H9 (cell line): ENCODE measurements at regions not wholly inside any gene's neighbourhood (a gene's known extent, or its start where the extent isn't known, plus 50 kb on each side); places are given as distances from the start of the nearest gene placed in this dataset.
A peak's percentile ranks its signal among the peaks of the same experiment; 100 is the strongest.

Source experiments
- DNase-seq: peaks from one replicate; pipeline ENCODE4 v3.0.0-alpha.2; 2017
- H2AFZ ChIP-seq: one replicate; pipeline ENCODE4 v1.6.1; 2013; ENCODE audit warnings: mild to moderate bottlenecking, low read length, control low read depth, moderate library complexity
- H2AK5ac ChIP-seq: 2 replicates; pipeline ENCODE4 v1.6.1; 2013; ENCODE audit warnings: low read length, control low read depth, mixed read lengths; ENCODE audit not compliant: insufficient read length
- H2BK120ac ChIP-seq: one replicate; pipeline ENCODE4 v1.6.1; 2013; ENCODE audit warnings: low read depth, mild to moderate bottlenecking, low read length, control low read depth, inconsistent platforms; ENCODE audit not compliant: poor library complexity, severe bottlenecking
- H2BK12ac ChIP-seq: 2 replicates; pipeline ENCODE4 v1.6.1; 2013; ENCODE audit warnings: low read length, control low read depth, mixed read lengths, low read depth; ENCODE audit not compliant: insufficient read length
- H2BK15ac ChIP-seq: 2 replicates; pipeline ENCODE4 v1.6.1; 2013; ENCODE audit warnings: low read depth, low read length, control low read depth
- H2BK20ac ChIP-seq: one replicate; pipeline ENCODE4 v1.6.1; 2013; ENCODE audit warnings: low read depth, mild to moderate bottlenecking, low read length, control low read depth, inconsistent platforms; ENCODE audit not compliant: poor library complexity, severe bottlenecking
- H2BK5ac ChIP-seq: 2 replicates; pipeline ENCODE4 v1.6.1; 2013; ENCODE audit warnings: low read length, control low read depth, mixed read lengths; ENCODE audit not compliant: insufficient read length
- H3K14ac ChIP-seq: 2 replicates; pipeline ENCODE4 v1.6.1; 2013; ENCODE audit warnings: low read length, control low read depth; ENCODE audit not compliant: insufficient read depth
- H3K18ac ChIP-seq: 2 replicates; pipeline ENCODE4 v1.6.1; 2013; ENCODE audit warnings: low read depth, mild to moderate bottlenecking, mixed read lengths, low read length, control low read depth; ENCODE audit not compliant: insufficient read length
- H3K23ac ChIP-seq: 2 replicates; pipeline ENCODE4 v1.6.1; 2013; ENCODE audit warnings: low read length, control low read depth, mixed read lengths, low read depth; ENCODE audit not compliant: insufficient read length
- H3K23me2 ChIP-seq: 2 replicates; pipeline ENCODE4 v1.6.1; 2013; ENCODE audit warnings: low read depth, mild to moderate bottlenecking, mixed read lengths, low read length, control low read depth; ENCODE audit not compliant: insufficient read length, poor library complexity, severe bottlenecking
- H3K27ac ChIP-seq: 2 replicates; pipeline ENCODE4 v1.5.1; 2013; ENCODE audit warnings: low read length, control low read depth, mixed read lengths, low read depth; ENCODE audit not compliant: insufficient read length
- H3K27me3 ChIP-seq: 2 replicates; pipeline ENCODE4 v1.6.1; 2013; ENCODE audit warnings: low read length, control low read depth, inconsistent platforms; ENCODE audit not compliant: insufficient read depth
- H3K4ac ChIP-seq: 2 replicates; pipeline ENCODE4 v1.6.1; 2013; ENCODE audit warnings: low read depth, mild to moderate bottlenecking, control low read depth, inconsistent platforms, low read length, moderate library complexity
- H3K4me1 ChIP-seq: 2 replicates; pipeline ENCODE4 v1.6.1; 2013; ENCODE audit warnings: low read length, control low read depth, inconsistent platforms; ENCODE audit not compliant: insufficient read depth
- H3K4me2 ChIP-seq: 2 replicates; pipeline ENCODE4 v1.6.1; 2013; ENCODE audit warnings: low read length, control low read depth, mixed read lengths; ENCODE audit not compliant: insufficient read length, insufficient read depth
- H3K56ac ChIP-seq: 2 replicates; pipeline ENCODE4 v1.6.1; 2013; ENCODE audit warnings: low read depth, mild to moderate bottlenecking, mixed read lengths, low read length, control low read depth; ENCODE audit not compliant: insufficient read length
- H3K79me1 ChIP-seq: 2 replicates; pipeline ENCODE4 v1.6.1; 2013; ENCODE audit warnings: low read depth, mild to moderate bottlenecking, moderate library complexity, low read length, control low read depth, inconsistent platforms; ENCODE audit not compliant: insufficient read depth, poor library complexity, severe bottlenecking
- H3K79me2 ChIP-seq: 2 replicates; pipeline ENCODE4 v1.6.1; 2013; ENCODE audit warnings: low read length, control low read depth, inconsistent platforms; ENCODE audit not compliant: insufficient read depth
- H3K9ac ChIP-seq: 2 replicates; pipeline ENCODE4 v1.6.1; 2013; ENCODE audit warnings: low read length, control low read depth, mixed read lengths; ENCODE audit not compliant: insufficient read length; ENCODE audit errors: extremely low read depth
- H3K9me3 ChIP-seq: one replicate; pipeline ENCODE4 v1.6.1; 2013; ENCODE audit warnings: low read depth, low read length, inconsistent platforms; ENCODE audit not compliant: control insufficient read depth
- H3T11ph ChIP-seq: one replicate; pipeline ENCODE4 v1.6.1; 2013; ENCODE audit warnings: mild to moderate bottlenecking, low read length, control low read depth, inconsistent platforms
- H4K20me1 ChIP-seq: one replicate; pipeline ENCODE4 v1.6.1; 2013; ENCODE audit not compliant: control insufficient read depth, insufficient read length, insufficient read depth
- H4K5ac ChIP-seq: 2 replicates; pipeline ENCODE4 v1.6.1; 2013; ENCODE audit warnings: low read depth, mild to moderate bottlenecking, mixed read lengths, low read length, control low read depth; ENCODE audit not compliant: insufficient read length
- H4K8ac ChIP-seq: replicated peaks from 2 replicates; pipeline ENCODE4 v1.6.1; 2013; ENCODE audit warnings: low read length, control low read depth, mixed read lengths, low read depth; ENCODE audit not compliant: insufficient read length
- H4K91ac ChIP-seq: 2 replicates; pipeline ENCODE4 v1.6.1; 2013; ENCODE audit warnings: low read depth, mild to moderate bottlenecking, moderate library complexity, mixed read lengths, low read length, control low read depth; ENCODE audit not compliant: insufficient read length
- H3K27ac Mint-ChIP-seq, 3 experiments: 2 replicates in 2 of 3; 3 replicates in 1 of 3; pipeline ENCODE4 v1.8.0; 2020 to 2021; ENCODE audit warnings: mixed read lengths in 3 of 3, mild to moderate bottlenecking in 1 of 3, moderate library complexity in 1 of 3
- H3K27me3 Mint-ChIP-seq: 2 replicates; pipeline ENCODE4 v1.8.0; 2021; ENCODE audit warnings: low read depth, mild to moderate bottlenecking, moderate library complexity, mixed read lengths
- H3K36me3 Mint-ChIP-seq, 3 experiments: 2 replicates in 2 of 3; 3 replicates in 1 of 3; pipeline ENCODE4 v1.8.0; 2020 to 2021; ENCODE audit warnings: low read depth in 3 of 3, mixed read lengths in 3 of 3; ENCODE audit not compliant: insufficient read depth in 1 of 3
- H3K4me1 Mint-ChIP-seq, 2 experiments: 2 replicates each; pipeline ENCODE4 v1.8.0; 2020; ENCODE audit warnings: mixed read lengths in 2 of 2
- H3K4me3 Mint-ChIP-seq, 2 experiments: 2 replicates in 1 of 2; 3 replicates in 1 of 2; pipeline ENCODE4 v1.8.0; 2020 to 2021; ENCODE audit warnings: mild to moderate bottlenecking in 2 of 2, mixed read lengths in 2 of 2, moderate library complexity in 1 of 2
- H3K9me3 Mint-ChIP-seq, 2 experiments: 2 replicates in 1 of 2; 3 replicates in 1 of 2; pipeline ENCODE4 v1.8.0; 2020; ENCODE audit warnings: mild to moderate bottlenecking in 2 of 2, mixed read lengths in 2 of 2, moderate library complexity in 1 of 2
- WGBS: extraction: QIAGEN DNeasy Blood & Tissue Kit; methylation state at CpG from one replicate; pipeline ENCODE4 v1.1.7; 2013; ENCODE audit warnings: missing lambda C conversion rate, low lambda C conversion rate, mixed read lengths; ENCODE audit not compliant: insufficient read length; ENCODE audit errors: extremely low coverage; 5-methylcytosine and 5-hydroxymethylcytosine counted together
- TF ChIP-seq, protein P1 (sequence below): fragments of 200-600 bp; sonication (generic); conservative IDR thresholded peaks from 3 replicates; pipeline ENCODE4 v1.8.0; 2021; ENCODE audit warnings: antibody characterized with exemption, mild to moderate bottlenecking

DNA sequence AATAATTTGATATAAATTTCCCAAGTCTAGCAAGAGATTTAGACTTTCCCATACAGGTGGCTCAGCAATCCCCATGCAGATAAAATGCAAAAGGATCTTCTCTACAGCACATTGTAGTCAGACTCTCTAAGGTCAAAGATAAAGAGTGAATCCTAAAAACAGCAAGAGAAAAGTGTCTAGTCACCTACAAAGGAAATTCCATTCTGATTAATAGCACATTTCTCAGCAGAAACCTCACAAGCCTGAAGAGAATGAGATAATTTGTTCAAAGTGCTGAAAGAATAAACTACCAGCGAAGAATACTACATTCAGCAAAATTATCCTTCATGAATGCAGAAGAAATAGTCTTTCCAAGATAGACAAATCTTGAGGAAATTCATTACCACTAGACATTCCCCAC, 493.3 kb downstream of the PRELID2 start:
- no peaks in the 10 kb centered on the region; a peak in 1 of 7 replicates for H3K36me3 Mint-ChIP-seq
- TF ChIP-seq, protein P1, sequence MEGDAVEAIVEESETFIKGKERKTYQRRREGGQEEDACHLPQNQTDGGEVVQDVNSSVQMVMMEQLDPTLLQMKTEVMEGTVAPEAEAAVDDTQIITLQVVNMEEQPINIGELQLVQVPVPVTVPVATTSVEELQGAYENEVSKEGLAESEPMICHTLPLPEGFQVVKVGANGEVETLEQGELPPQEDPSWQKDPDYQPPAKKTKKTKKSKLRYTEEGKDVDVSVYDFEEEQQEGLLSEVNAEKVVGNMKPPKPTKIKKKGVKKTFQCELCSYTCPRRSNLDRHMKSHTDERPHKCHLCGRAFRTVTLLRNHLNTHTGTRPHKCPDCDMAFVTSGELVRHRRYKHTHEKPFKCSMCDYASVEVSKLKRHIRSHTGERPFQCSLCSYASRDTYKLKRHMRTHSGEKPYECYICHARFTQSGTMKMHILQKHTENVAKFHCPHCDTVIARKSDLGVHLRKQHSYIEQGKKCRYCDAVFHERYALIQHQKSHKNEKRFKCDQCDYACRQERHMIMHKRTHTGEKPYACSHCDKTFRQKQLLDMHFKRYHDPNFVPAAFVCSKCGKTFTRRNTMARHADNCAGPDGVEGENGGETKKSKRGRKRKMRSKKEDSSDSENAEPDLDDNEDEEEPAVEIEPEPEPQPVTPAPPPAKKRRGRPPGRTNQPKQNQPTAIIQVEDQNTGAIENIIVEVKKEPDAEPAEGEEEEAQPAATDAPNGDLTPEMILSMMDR, result no peak
- Histone ChIP-seq H3K18ac (no peak overlapping the region), H3K23ac (no peak overlapping the region), H3K23me2 (no peaks in the 10 kb centered on the region), H3K4me1 (no peaks in the 10 kb centered on the region), H3K56ac (no peak overlapping the region), H2BK120ac (no peak overlapping the region), H4K8ac (no peak overlapping the region), H2AK5ac (no peak overlapping the region), H2BK15ac (no peak overlapping the region), H2BK12ac (no peak overlapping the region), H2AFZ (no peak overlapping the region), H2BK5ac (no peak overlapping the region), H3K14ac (no peak overlapping the region), H3K27me3 (no peaks in the 10 kb centered on the region), H3K27ac (no peak overlapping the region), H4K20me1 (no peaks in the 10 kb centered on the region), H3K9ac (no peak overlapping the region), H3T11ph (no peak overlapping the region), H3K79me2 (no peaks in the 10 kb centered on the region), H4K5ac (no peak overlapping the region), H3K9me3 (no peaks in the 10 kb centered on the region), H3K4ac (no peak overlapping the region), H3K4me2 (no peak overlapping the region), H3K79me1 (no peaks in the 10 kb centered on the region), H4K91ac (no peak overlapping the region), H2BK20ac (no peak overlapping the region)
- no peaks in the 10 kb centered on the region for H3K27me3 Mint-ChIP-seq
- DNase-seq, result no peak
- H3K27ac Mint-ChIP-seq, result peak overlapping the region in 1 of 3 experiments; percentile 9; a peak in 1 of 7 replicates
- H3K4me1 Mint-ChIP-seq, result no peaks in the 10 kb centered on the region
- H3K4me3 Mint-ChIP-seq, result no peak overlapping the region
- WGBS, result no CpG with 5 or more reads among the region's 1 CpG
- H3K9me3 Mint-ChIP-seq, result peaks cover 0 to 8% of the 10 kb centered on the region in 2 experiments; a peak in 1 of 5 replicates
